Right lobe of liver (tissue), 4 donors: ENCODE measurements at regions not wholly inside any gene's neighbourhood (a gene's known extent, or its start where the extent isn't known, plus 50 kb on each side); places are given as distances from the start of the nearest gene placed in this dataset.

ENCODE experiments used
- POLR2A ChIP-seq: fragments of 450-650 bp; IDR thresholded peaks from one replicate; pipeline ENCODE4 v1.6.1; 2017; ENCODE audit warnings: antibody characterized with exemption, mild to moderate bottlenecking
- TF ChIP-seq, protein P1 (sequence below), 4 donors: fragments of 200-600 bp in 3 of 4; fragments of 450-650 bp in 1 of 4; IDR thresholded peaks; one replicate each; pipeline versions ENCODE4 v1.5.1 to v1.8.0; 2016 to 2022; ENCODE audit warnings: antibody characterized with exemption in 4 of 4, mild to moderate bottlenecking in 2 of 4
- donor health status: DM: no; HTN: no; CAD: no.
- donor health status: DM: no; HTN: no; CAD: no.
- donor health status: DM: no; HTN: yes; CAD: no.

DNA sequence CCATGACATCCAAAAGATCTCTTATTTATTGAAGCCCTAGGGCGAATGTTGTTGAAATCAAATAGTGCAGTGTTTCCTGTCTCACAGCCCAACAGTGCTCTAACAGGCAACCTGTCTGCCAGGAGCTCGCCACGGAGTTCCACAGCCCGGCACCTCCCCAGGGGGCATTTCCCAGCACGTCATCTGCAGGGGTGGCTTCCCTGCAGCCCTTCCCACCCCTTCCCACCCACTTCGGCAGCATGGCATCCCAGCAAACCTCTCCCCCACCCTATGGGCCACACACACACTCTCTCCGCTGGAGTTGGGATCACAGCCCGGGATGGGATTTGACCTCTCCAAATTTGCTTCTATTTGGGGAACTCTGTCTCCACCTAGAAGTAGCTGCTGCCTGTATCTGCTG is 62.7 kb upstream of the C14orf180 start:
- TF ChIP-seq, protein P1, sequence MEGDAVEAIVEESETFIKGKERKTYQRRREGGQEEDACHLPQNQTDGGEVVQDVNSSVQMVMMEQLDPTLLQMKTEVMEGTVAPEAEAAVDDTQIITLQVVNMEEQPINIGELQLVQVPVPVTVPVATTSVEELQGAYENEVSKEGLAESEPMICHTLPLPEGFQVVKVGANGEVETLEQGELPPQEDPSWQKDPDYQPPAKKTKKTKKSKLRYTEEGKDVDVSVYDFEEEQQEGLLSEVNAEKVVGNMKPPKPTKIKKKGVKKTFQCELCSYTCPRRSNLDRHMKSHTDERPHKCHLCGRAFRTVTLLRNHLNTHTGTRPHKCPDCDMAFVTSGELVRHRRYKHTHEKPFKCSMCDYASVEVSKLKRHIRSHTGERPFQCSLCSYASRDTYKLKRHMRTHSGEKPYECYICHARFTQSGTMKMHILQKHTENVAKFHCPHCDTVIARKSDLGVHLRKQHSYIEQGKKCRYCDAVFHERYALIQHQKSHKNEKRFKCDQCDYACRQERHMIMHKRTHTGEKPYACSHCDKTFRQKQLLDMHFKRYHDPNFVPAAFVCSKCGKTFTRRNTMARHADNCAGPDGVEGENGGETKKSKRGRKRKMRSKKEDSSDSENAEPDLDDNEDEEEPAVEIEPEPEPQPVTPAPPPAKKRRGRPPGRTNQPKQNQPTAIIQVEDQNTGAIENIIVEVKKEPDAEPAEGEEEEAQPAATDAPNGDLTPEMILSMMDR (IDR thresholded peaks at IDR 0.05), result no peak
- TF ChIP-seq POLR2A, result no peak
